ENCODE measurements at regions not wholly inside any gene's neighbourhood (a gene's known extent, or its start where the extent isn't known, plus 50 kb on each side); places are given as distances from the start of the nearest gene placed in this dataset.

- DNase-seq (ENCODE audit: low read depth) = no peak
- H3K4me3 ChIP-seq (ENCODE audit: low read depth, low read length) = no peak overlapping the region
- no peak for TF ChIP-seq CTCF (IDR thresholded peaks at IDR 0.05; ENCODE audit: control insufficient read depth, extremely low read depth, insufficient read depth)
Measured at GRCh38 chr12:118655588-118655987, 279.2 kb downstream of the SUDS3 start.

- no peak overlapping the region for H3K4me3 ChIP-seq (ENCODE audit: low read depth, low read length)
- TF ChIP-seq CTCF (IDR thresholded peaks at IDR 0.05; ENCODE audit: control insufficient read depth, extremely low read depth, insufficient read depth) = 0 out of 2 replicates have a peak, but pooled peaks have one; percentile 15
- no peak for DNase-seq (ENCODE audit: low read depth)
Measured at GRCh38 chr12:118680356-118680963, 300.9 kb upstream of the SRRM4 start.

- H3K4me3 ChIP-seq (ENCODE audit: low read depth, low read length) = no peak overlapping the region
- no peak for DNase-seq (ENCODE audit: low read depth)
- no peak for TF ChIP-seq CTCF (IDR thresholded peaks at IDR 0.05; ENCODE audit: control insufficient read depth, extremely low read depth, insufficient read depth)
Measured at GRCh38 chr12:118682656-118683055, 298.7 kb upstream of the SRRM4 start.

- no peak for DNase-seq (ENCODE audit: low read depth)
- H3K4me3 ChIP-seq (ENCODE audit: low read depth, low read length) = no peak overlapping the region
- no peak for TF ChIP-seq CTCF (IDR thresholded peaks at IDR 0.05; ENCODE audit: control insufficient read depth, extremely low read depth, insufficient read depth)
Measured at GRCh38 chr12:118685983-118686607, 295.2 kb upstream of the SRRM4 start.

GRCh38 chr12:118689793-118690192, 291.5 kb upstream of the SRRM4 start:
- H3K4me3 ChIP-seq (ENCODE audit: low read depth, low read length) = no peak overlapping the region
- DNase-seq (ENCODE audit: low read depth) = no peak
- no peak for TF ChIP-seq CTCF (IDR thresholded peaks at IDR 0.05; ENCODE audit: control insufficient read depth, extremely low read depth, insufficient read depth)

- no peak for TF ChIP-seq CTCF (IDR thresholded peaks at IDR 0.05; ENCODE audit: control insufficient read depth, extremely low read depth, insufficient read depth)
- no peak for DNase-seq (ENCODE audit: low read depth)
Measured at GRCh38 chr12:118690506-118690905, 290.8 kb upstream of the SRRM4 start.

More at GRCh38 chr12:118690506-118690905, 290.8 kb upstream of the SRRM4 start:
- H3K4me3 ChIP-seq (ENCODE audit: low read depth, low read length) = no peak overlapping the region
